ENCODE measurements at regions not wholly inside any gene's neighbourhood (a gene's known extent, or its start where the extent isn't known, plus 50 kb on each side); places are given as distances from the start of the nearest gene placed in this dataset.

DNA sequence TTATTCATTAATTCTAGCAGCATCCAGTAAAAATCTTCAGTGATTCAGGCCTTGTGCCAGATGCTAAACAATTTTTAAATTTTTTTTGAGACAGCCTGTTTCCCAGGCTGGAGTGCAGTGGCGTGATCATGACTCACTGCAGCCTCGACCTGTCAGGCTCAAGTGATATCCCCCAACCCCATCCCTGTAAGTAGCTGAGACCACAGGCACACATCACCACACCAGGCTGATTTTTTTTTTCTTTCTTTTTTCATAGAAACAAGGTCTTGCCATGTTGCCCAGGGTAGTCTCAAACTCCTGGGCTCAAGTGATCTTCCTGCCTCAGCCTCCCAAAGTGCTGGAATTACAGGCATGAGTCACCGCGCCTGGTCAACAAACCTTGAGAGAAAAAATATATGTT is 705.5 kb downstream of the ARAP2 start:
- Histone ChIP-seq H3K9me3 (ENCODE audit: low read depth) (peaks cover 3% of the 10 kb centered on the region), H3K27ac (no peak overlapping the region), H3K4me3 (no peak overlapping the region), H3K4me1 (no peaks in the 10 kb centered on the region), H3K79me2 (ENCODE audit: low read depth) (no peaks in the 10 kb centered on the region), H2AFZ (replicated peaks) (no peak overlapping the region), H3K9ac (no peak overlapping the region), H3K36me3 (no peaks in the 10 kb centered on the region), H3K27me3 (no peaks in the 10 kb centered on the region), H3F3A (ENCODE audit: low read depth) (no peaks in the 10 kb centered on the region), H4K20me1 (ENCODE audit: low read depth) (no peaks in the 10 kb centered on the region), H3K4me2 (no peak overlapping the region)
- peaks cover 4% of the 10 kb centered on the region for H3K9me3 Mint-ChIP-seq
- no peak for TF ChIP-seq EZH2 (IDR thresholded peaks at IDR 0.05)
- no peak for TF ChIP-seq EZH2phosphoT487 (IDR thresholded peaks at IDR 0.05)
- TF ChIP-seq, protein P1, sequence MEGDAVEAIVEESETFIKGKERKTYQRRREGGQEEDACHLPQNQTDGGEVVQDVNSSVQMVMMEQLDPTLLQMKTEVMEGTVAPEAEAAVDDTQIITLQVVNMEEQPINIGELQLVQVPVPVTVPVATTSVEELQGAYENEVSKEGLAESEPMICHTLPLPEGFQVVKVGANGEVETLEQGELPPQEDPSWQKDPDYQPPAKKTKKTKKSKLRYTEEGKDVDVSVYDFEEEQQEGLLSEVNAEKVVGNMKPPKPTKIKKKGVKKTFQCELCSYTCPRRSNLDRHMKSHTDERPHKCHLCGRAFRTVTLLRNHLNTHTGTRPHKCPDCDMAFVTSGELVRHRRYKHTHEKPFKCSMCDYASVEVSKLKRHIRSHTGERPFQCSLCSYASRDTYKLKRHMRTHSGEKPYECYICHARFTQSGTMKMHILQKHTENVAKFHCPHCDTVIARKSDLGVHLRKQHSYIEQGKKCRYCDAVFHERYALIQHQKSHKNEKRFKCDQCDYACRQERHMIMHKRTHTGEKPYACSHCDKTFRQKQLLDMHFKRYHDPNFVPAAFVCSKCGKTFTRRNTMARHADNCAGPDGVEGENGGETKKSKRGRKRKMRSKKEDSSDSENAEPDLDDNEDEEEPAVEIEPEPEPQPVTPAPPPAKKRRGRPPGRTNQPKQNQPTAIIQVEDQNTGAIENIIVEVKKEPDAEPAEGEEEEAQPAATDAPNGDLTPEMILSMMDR (IDR thresholded peaks at IDR 0.05), result no peak
- H3K36me3 Mint-ChIP-seq, result no peaks in the 10 kb centered on the region
- H3K27ac Mint-ChIP-seq, result no peak overlapping the region
- no peaks in the 10 kb centered on the region for H3K4me1 Mint-ChIP-seq
- H3K4me3 Mint-ChIP-seq, result no peak overlapping the region
- H3K27me3 Mint-ChIP-seq (ENCODE audit: insufficient read depth, low read depth), result peaks cover 2% of the 10 kb centered on the region
- no peak for DNase-seq (ENCODE audit: low spot score)

DNA sequence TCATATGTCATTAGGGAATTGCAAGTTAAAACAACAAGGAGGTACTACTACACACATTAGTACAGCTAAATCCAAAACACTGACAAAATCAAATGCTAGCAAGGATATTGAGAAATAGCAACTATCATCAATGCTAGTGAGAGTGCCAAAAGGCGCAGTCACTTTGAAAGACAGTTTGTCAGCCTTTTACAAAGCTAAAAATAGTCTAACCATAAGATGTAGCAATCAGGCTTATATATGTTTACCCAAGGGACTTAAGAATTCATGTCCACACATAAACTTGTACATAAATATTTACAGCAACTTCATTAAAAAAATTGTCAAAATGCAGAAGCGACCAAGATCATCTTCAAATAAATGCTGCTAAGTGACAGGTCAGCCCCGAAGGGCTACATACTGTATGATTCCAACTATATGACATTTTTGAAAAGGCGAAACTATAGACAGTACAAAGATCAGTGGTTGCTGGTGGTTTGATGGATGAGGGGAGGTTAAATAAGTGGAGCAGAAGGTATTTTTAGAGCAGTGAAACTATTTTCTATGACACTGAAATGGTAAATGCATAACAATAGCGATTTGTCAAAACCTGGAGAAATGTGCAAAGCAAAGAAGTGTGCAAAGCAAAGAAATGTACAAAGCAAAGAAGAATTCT is 704.8 kb downstream of the ARAP2 start:
- no peaks in the 10 kb centered on the region for H3K4me1 ChIP-seq
- no peaks in the 10 kb centered on the region for H3K36me3 ChIP-seq
- DNase-seq (ENCODE audit: low spot score), result no peak
- no peaks in the 10 kb centered on the region for H3K27me3 ChIP-seq
- Mint-ChIP-seq H3K4me1 (no peaks in the 10 kb centered on the region), H3K27ac (no peak overlapping the region), H3K9me3 (peaks cover 4% of the 10 kb centered on the region), H3K36me3 (no peaks in the 10 kb centered on the region), H3K4me3 (no peak overlapping the region), H3K27me3 (ENCODE audit: insufficient read depth, low read depth) (peaks cover 2% of the 10 kb centered on the region)
- H3K9ac ChIP-seq, result no peak overlapping the region
- no peak overlapping the region for H3K27ac ChIP-seq
- peak overlapping the region; percentile 15 for H2AFZ ChIP-seq (replicated peaks)
- H4K20me1 ChIP-seq (ENCODE audit: low read depth), result no peaks in the 10 kb centered on the region
- peaks cover 3% of the 10 kb centered on the region for H3K9me3 ChIP-seq (ENCODE audit: low read depth)
- H3K79me2 ChIP-seq (ENCODE audit: low read depth), result no peaks in the 10 kb centered on the region
- H3K4me2 ChIP-seq, result no peak overlapping the region
- TF ChIP-seq, protein P1 (IDR thresholded peaks at IDR 0.05), result no peak
- no peak for TF ChIP-seq EZH2 (IDR thresholded peaks at IDR 0.05)
- TF ChIP-seq EZH2phosphoT487 (IDR thresholded peaks at IDR 0.05), result no peak
- no peaks in the 10 kb centered on the region for H3F3A ChIP-seq (ENCODE audit: low read depth)
- H3K4me3 ChIP-seq, result no peak overlapping the region

DNA sequence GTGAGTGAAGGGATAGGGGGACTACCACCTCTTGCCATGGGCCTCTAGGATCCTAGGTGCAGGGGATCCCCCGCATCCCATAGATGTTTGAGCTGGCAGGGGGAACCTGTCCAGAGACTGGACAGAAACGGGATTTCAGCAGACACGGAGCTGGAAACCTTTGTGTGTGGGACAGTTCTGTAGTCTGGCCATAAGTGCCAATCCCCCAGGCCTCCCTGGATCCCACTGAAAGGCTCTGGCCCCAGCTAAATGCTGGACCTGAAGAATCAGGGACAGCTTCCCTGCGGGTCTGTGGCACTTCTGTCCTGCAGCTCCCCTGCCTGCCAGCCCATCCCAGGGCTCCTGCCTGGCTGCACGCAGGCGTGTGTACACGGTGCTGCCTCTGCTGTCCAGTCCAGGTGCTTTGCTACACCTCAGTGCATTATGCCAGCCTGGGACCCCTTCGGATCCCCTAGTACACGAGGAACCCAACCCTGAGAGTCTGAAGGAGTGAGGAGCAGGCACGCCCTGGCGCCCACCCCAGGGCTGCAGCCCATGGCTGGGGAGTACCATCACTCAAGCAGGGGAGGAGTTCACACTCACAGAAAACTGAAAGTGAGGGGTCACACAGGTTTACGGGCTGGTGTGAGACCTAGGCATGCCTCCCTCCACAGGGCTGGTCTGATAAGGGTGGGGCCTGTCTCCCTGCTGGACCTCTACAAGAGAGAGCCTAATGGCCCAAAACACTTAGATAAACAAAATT is 703.0 kb downstream of the ARAP2 start:
- no peak overlapping the region for H3K27ac Mint-ChIP-seq
- H3K36me3 Mint-ChIP-seq, result no peaks in the 10 kb centered on the region

More for the DNA sequence above, 703.0 kb downstream of the ARAP2 start:
- Histone ChIP-seq H3K9ac (no peak overlapping the region), H3K27ac (no peak overlapping the region), H3K4me1 (no peaks in the 10 kb centered on the region), H2AFZ (replicated peaks) (peak overlapping the region; percentile 45), H3K27me3 (no peaks in the 10 kb centered on the region), H3K4me2 (no peak overlapping the region), H4K20me1 (ENCODE audit: low read depth) (no peaks in the 10 kb centered on the region), H3K36me3 (no peaks in the 10 kb centered on the region), H3K79me2 (ENCODE audit: low read depth) (no peaks in the 10 kb centered on the region), H3K4me3 (no peak overlapping the region), H3F3A (ENCODE audit: low read depth) (no peaks in the 10 kb centered on the region), H3K9me3 (ENCODE audit: low read depth) (peaks cover 3% of the 10 kb centered on the region)
- DNase-seq (ENCODE audit: low spot score), result no peak
- Mint-ChIP-seq H3K4me3 (no peak overlapping the region), H3K4me1 (no peaks in the 10 kb centered on the region), H3K9me3 (peaks cover 4% of the 10 kb centered on the region), H3K27me3 (ENCODE audit: insufficient read depth, low read depth) (peaks cover 2% of the 10 kb centered on the region)
- TF ChIP-seq EZH2 (IDR thresholded peaks at IDR 0.05) (no peak), EZH2phosphoT487 (IDR thresholded peaks at IDR 0.05) (no peak)
- TF ChIP-seq, protein P1 (IDR thresholded peaks at IDR 0.05), result no peak

Measured in neural progenitor cell (in vitro differentiated cells).